ENCODE measurements at regions not wholly inside any gene's neighbourhood (a gene's known extent, or its start where the extent isn't known, plus 50 kb on each side); places are given as distances from the start of the nearest gene placed in this dataset.

GRCh38 chr1:55947446-55947845, 631.9 kb downstream of the PLPP3 start:
- no peak for DNase-seq (ENCODE audit: low read depth in 3 of 3, low spot score in 1 of 3)

- DNase-seq (ENCODE audit: low read depth in 3 of 3, low spot score in 1 of 3), result no peak
These were observed 635.5 kb downstream of the PLPP3 start for GRCh38 chr1:55943721-55944435.

GRCh38 chr1:55943012-55943411, 636.4 kb downstream of the PLPP3 start:
- DNase-seq (ENCODE audit: low read depth in 3 of 3, low spot score in 1 of 3), result no peak

GRCh38 chr1:55939866-55940265, 639.5 kb downstream of the PLPP3 start:
- DNase-seq (ENCODE audit: low read depth in 3 of 3, low spot score in 1 of 3), result no peak

- DNase-seq (ENCODE audit: low read depth in 3 of 3, low spot score in 1 of 3), result no peak
These were observed 640.5 kb downstream of the PLPP3 start for GRCh38 chr1:55938861-55939260.

- DNase-seq (ENCODE audit: low read depth in 3 of 3, low spot score in 1 of 3), result no peak
These were observed 641.0 kb downstream of the PLPP3 start for GRCh38 chr1:55938376-55938850.

GRCh38 chr1:55937840-55938375, 641.5 kb downstream of the PLPP3 start:
- no peak for DNase-seq (ENCODE audit: low read depth in 3 of 3, low spot score in 1 of 3)

GRCh38 chr1:55935236-55935635, 644.1 kb downstream of the PLPP3 start:
- no peak for DNase-seq (ENCODE audit: low read depth in 3 of 3, low spot score in 1 of 3)

GRCh38 chr1:55932402-55932801, 647.0 kb downstream of the PLPP3 start:
- DNase-seq (ENCODE audit: low read depth in 3 of 3, low spot score in 1 of 3), result no peak

- no peak for DNase-seq (ENCODE audit: low read depth in 3 of 3, low spot score in 1 of 3)
These were observed 648.1 kb downstream of the PLPP3 start for GRCh38 chr1:55931081-55931940.

GRCh38 chr1:55929652-55930051, 649.7 kb downstream of the PLPP3 start:
- no peak for DNase-seq (ENCODE audit: low read depth in 3 of 3, low spot score in 1 of 3)

GRCh38 chr1:55928576-55928975, 650.8 kb downstream of the PLPP3 start:
- no peak for DNase-seq (ENCODE audit: low read depth in 3 of 3, low spot score in 1 of 3)

GRCh38 chr1:55927702-55928290, 651.6 kb downstream of the PLPP3 start:
- DNase-seq (ENCODE audit: low read depth in 3 of 3, low spot score in 1 of 3), result no peak

GRCh38 chr1:55926906-55927471, 652.4 kb downstream of the PLPP3 start:
- DNase-seq (ENCODE audit: low read depth in 3 of 3, low spot score in 1 of 3), result no peak

GRCh38 chr1:55916907-55917306, 662.5 kb downstream of the PLPP3 start:
- no peak for DNase-seq (ENCODE audit: low read depth in 3 of 3, low spot score in 1 of 3)

- no peak for DNase-seq (ENCODE audit: low read depth in 3 of 3, low spot score in 1 of 3)
These were observed 662.9 kb downstream of the PLPP3 start for GRCh38 chr1:55916481-55916880.

GRCh38 chr1:55913565-55913964, 665.8 kb downstream of the PLPP3 start:
- no peak for DNase-seq (ENCODE audit: low read depth in 3 of 3, low spot score in 1 of 3)

- DNase-seq (ENCODE audit: low read depth in 3 of 3, low spot score in 1 of 3), result no peak
These were observed 666.9 kb downstream of the PLPP3 start for GRCh38 chr1:55912438-55912837.

GRCh38 chr1:55904541-55904940, 674.8 kb downstream of the PLPP3 start:
- no peak for DNase-seq (ENCODE audit: low read depth in 3 of 3, low spot score in 1 of 3)

GRCh38 chr1:55898181-55898580, 681.2 kb downstream of the PLPP3 start:
- DNase-seq (ENCODE audit: low read depth in 3 of 3, low spot score in 1 of 3), result no peak

GRCh38 chr1:55896210-55896609, 681.0 kb upstream of the USP24 start:
- DNase-seq (ENCODE audit: low read depth in 3 of 3, low spot score in 1 of 3), result no peak

All from stimulated activated CD4-positive, alpha-beta T cell treated with anti-CD3 and anti-CD28 coated beads, TNF-alpha, amount 100 ng/mL, for 1 hour (primary cell).